Fibroblast of lung (primary cell): ENCODE measurements at regions not wholly inside any gene's neighbourhood (a gene's known extent, or its start where the extent isn't known, plus 50 kb on each side); places are given as distances from the start of the nearest gene placed in this dataset.

Experiments
- EZH2 ChIP-seq: IDR thresholded peaks from 2 replicates; pipeline ENCODE4 v1.5.1; 2012; ENCODE audit warnings: low read length, control low read depth, mild to moderate bottlenecking; ENCODE audit errors: missing control alignments
- TF ChIP-seq, protein P1 (sequence below), 2 donors: IDR thresholded peaks in 1 of 2; conservative IDR thresholded peaks in 1 of 2; 1 replicate in 1 of 2; 2 replicates in 1 of 2; pipeline ENCODE4 v1.5.1; 2011 to 2012; ENCODE audit warnings: low read length in 2 of 2, control low read depth in 1 of 2, inconsistent platforms in 1 of 2, low read depth in 1 of 2, mild to moderate bottlenecking in 1 of 2

DNA sequence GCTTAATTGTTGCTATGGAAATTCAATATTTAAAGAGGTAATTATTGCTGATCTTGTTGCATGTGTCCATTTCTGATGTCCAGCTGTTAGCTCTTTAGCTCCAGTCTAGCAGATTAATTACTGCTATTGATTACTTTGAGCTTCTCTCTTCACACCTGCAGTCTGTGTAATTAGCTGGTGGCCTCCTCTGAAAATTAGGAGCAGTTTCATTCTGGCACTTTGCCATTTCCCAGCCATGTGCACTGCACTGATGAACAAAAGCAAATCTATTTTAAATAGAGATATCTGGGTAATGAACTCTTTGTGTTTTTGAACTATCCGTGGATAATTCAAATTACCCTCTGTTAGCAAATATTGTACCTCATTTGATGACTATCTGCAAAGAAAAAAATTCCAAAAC is 275.9 kb downstream of the RNF144B start:
- TF ChIP-seq, protein P1, sequence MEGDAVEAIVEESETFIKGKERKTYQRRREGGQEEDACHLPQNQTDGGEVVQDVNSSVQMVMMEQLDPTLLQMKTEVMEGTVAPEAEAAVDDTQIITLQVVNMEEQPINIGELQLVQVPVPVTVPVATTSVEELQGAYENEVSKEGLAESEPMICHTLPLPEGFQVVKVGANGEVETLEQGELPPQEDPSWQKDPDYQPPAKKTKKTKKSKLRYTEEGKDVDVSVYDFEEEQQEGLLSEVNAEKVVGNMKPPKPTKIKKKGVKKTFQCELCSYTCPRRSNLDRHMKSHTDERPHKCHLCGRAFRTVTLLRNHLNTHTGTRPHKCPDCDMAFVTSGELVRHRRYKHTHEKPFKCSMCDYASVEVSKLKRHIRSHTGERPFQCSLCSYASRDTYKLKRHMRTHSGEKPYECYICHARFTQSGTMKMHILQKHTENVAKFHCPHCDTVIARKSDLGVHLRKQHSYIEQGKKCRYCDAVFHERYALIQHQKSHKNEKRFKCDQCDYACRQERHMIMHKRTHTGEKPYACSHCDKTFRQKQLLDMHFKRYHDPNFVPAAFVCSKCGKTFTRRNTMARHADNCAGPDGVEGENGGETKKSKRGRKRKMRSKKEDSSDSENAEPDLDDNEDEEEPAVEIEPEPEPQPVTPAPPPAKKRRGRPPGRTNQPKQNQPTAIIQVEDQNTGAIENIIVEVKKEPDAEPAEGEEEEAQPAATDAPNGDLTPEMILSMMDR (conservative IDR thresholded peaks at IDR 0.05 in 1 of 2, IDR thresholded peaks at IDR 0.05 in 1 of 2; ENCODE audit: low read depth in 1 of 2, low read length in 2 of 2) = no peak
- no peak for TF ChIP-seq EZH2
